HG03280 (cell line): ENCODE measurements at regions not wholly inside any gene's neighbourhood (a gene's known extent, or its start where the extent isn't known, plus 50 kb on each side); places are given as distances from the start of the nearest gene placed in this dataset.
"Not testable (repeated sequence)": the region's sequence is repeated elsewhere in the genome, so short reads cannot be mapped to it uniquely, and the experiment has no call there.

Experiments used
- ATAC-seq: cut with Tn5 transposase; IDR thresholded peaks from one replicate; pipeline ENCODE4 v1.9.1; 2021; ENCODE audit warnings: mild to moderate bottlenecking, moderate library complexity; ENCODE audit not compliant: unreplicated experiment

DNA sequence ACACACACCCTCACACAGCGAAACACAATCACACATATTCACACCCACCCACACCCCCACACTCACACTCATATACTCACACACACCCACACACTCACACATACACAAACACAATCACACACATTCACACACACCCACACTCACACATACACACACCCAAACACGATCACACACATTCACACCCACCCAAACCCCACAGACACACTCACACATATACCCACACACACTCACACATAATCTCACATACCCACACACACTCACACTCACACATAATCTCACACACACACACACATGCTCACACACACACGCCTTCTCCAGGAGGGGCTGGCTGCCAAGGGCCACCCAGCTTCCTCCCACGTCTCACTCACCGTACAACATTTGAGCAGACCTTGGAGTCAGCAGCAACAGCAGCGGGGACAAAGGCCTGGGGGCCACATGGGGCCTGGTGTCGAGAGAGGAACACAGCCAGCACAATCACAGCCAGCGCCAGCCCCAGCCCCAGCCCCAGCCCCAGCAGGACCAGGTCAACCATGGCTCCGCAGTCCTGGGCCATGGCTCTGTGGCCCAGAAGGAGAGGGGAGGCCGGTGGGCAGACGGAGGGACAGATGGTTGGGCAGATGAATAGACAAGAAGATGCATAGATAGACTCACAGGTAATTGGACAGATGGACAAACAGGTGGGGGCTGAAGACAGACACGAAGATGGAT is 932.9 kb downstream of the TUBA3C start:
- ATAC-seq, result not testable (repeated sequence)

DNA sequence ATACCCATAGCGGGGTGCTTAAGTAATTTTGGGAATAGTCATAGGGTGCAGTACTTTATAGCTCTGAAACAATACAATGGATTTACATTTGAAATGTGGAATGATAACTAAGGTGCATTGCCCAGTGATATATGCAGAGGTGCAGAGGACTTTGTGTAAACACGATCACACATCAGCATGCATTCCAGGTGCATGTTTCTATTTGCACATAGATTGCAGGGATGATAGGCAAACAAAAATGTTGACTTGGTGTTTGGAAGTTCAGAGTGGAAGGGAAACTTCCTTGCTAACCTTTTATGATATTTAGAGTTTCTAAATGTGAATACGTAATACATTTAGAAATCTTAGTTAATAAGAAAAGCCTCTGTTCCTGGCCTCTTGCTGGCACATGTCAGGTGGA is 941.5 kb downstream of the TUBA3C start:
- not testable (repeated sequence) for ATAC-seq

DNA sequence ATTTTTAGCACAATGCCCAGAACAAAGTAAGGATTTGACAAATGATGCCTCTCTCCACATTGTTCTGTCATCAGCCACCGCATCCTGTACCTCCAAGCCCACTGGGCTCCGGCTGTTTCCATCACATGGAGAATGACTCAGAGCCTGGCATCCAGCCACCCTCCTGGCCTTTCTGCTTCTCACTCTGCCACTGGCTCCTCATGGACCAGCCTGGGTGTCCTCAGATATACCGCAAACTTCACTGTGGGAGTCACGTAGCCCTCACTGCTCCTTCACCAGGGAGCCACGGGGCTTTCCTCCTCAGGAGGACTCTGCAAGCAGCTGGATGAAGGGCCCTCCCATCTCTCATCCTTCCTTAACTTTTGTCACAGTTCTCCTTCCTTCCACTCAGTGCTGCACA is 943.0 kb downstream of the TUBA3C start:
- ATAC-seq, result not testable (repeated sequence)

DNA sequence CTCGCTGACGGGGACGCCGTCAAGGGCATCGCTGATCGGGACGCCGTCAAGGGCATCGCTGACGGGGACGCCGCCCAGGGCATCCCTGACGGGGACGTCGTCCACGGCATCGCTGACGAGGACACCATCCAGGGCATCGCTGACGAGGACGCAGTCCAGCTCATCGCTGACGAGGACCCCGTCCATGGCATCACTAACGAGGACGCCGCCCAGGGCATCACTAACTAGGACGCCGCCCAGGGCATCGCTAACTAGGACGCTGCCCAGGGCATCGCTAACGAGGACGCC is 945.2 kb downstream of the TUBA3C start:
- ATAC-seq, result no peak

DNA sequence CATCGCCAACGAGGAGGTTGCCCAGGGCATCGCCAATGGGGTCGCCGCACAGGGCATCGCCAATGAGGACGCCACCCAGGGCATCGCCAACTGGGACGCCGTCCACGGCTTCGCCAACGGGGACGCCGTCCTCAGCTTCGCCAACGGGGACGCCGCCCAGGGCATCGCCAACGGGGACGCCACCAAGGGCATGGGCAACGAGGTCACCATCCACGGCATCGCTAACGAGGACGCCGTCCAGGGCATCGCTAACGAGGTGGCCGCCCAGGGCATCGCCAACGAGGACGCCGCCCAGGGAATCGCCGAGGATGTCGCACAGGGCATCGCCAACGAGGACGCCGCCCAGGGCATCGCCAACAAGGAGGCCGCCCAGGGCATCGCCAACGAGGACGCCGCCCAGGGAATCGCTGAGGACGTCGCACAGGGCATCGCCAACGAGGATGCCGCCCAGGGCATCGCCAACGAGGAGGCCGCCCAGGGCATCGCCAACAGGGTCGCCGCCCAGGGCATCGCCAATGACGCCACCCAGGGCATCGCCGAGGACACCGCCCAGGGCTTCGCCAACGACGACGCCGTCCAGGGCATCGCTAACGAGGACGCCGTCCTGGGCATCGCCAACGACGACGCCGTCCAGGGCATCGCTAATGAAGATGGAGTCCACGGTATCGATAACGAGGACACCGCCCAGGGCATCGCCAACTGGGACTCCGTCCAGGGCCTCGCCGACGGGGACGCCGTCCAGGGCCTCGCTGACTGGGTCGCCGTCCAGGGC is 945.7 kb downstream of the TUBA3C start:
- no peak for ATAC-seq

DNA sequence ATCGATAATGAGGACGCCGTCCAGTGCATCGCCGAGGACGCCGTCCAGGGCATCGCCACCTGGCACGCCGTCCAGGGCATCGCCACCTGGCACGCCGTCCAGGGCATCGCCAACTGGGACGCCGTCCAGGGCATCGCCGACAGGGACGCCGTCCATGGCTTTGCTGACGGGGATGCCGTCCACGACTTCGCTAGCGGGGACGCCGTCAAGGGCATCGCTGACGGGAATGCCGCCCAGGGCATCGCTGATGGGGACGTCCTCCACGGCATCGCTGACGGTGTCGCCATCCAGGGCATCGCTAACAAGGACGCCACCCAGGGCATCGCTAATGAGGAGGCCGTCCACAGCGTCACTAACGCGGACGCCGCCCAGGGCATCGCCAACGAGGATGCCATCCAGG is 946.5 kb downstream of the TUBA3C start:
- no peak for ATAC-seq

DNA sequence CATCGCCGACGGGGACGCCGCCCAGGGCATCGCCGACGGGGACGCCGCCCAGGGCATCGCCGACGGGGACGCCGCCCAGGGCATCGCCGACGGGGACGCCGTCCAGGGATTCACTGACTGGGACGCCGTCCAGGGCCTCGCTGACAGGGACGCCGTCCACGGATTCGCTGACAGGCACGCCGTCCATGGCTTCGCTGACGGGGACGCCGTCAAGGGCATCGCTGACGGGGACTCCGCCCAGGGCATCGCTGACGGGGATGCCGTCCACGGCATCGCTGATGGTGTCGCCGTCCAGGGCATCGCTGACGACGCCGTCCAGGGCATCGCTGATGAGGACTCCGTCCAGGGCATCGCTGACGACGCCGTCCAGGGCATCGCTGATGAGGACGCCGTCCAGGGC is 947.2 kb downstream of the TUBA3C start:
- not testable (repeated sequence) for ATAC-seq

DNA sequence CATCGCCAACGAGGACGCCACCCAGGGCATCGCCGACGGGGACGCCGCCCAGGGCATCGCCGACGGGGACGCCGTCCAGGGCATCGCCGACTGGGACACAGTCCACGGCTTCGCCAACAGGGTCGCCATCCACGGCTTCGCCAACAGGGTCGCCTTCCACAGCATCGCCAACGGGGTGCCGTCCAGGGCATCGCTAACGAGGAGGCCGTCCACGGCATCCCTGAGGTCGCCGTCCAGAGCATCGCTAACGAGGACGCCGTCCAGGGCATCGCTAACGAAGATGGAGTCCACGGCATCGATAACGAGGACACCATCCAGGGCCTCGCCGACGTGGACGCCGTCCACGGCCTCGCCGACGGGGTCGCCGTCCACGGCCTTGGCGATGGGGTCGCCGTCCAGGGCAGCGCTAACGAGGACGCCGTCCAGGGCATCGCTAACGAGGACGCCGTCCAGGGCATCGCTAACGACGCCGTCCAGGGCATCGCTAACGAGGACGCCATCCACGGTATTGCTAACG is 947.8 kb downstream of the TUBA3C start:
- ATAC-seq, result no peak

DNA sequence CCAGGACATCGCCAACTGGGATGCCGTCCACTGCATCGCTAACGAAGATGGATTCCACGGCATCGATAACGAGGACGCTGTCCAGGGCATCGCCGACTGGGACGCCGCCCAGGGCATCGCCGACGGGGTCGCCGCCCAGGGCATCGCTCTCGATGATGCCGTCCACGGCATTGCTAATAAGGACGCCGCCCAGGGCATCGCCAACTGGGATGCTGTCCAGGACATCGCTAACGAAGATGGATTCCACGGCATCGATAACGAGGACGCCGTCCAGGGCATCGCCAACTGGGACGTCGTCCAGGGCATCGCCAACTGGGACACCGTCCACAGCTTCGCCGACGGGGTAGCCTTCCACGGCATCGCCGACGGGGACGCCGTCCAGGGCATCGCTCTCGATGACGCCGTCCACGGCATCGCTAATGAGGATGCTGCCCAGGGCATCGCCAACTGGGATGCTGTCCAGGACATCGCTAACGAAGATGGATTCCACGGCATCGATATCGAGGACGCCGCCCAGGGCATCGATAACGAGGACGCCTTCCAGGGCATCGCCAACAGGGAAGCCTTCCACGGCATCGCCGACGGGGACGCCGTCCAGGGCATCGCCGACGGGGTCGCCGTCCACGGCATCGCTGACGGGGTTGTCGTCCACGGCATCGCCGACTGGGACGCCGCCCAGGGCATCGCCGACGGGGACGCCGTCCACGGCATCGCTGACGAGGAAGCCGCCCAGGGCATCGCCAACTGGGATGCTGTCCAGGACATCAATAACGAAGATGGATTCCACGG is 948.4 kb downstream of the TUBA3C start:
- ATAC-seq, result no peak

DNA sequence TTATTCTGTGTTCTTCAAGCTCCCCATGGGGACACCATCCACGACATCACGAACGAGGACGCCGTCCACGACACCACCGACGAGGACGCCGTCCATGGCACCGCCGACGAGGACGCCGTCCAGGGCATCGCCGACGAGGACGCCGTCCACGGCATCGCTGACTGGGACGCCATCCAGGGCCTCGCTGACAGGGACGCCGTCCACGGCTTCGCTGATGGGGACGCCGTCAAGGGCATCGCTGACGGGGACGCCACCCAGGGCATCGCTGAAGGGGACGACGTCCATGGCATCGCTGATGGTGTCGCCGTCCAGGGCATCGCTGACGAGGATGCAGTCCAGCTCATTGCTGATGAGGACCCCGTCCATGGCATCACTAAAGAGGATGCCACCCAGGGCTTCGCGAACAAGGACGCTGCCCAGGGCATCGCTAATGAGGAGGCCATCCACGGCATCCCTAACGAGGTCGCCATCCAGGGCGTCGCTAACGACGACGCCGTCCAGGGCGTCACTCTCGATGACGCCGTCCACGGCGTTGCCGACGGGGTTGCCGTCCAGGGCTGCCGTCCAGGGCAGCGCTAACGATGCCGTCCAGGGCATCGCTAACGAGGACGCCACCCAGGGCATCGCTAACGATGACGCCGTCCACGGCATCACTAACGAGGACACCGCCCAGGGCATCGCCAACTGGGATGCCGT is 949.2 kb downstream of the TUBA3C start:
- ATAC-seq, result no peak

DNA sequence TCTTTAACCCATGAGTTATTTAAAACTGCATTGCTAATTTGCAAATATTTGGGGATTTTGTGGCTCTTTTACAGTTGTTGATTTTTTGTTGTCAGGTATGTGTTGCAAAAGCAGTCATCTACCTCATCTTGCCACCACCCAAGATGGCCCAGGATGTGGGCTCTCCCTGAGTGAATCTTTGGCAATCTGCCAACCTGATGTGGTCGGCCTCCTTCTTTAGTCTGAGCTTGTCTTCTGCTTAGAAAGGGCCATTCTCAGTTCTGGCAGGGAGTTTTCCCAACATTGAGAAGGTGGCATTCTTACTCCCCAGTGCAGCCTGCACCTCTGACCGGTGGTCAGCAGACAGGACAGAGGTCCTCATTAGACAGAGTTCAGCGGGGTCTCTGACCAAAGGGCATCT is 957.2 kb downstream of the TUBA3C start:
- not testable (repeated sequence) for ATAC-seq

DNA sequence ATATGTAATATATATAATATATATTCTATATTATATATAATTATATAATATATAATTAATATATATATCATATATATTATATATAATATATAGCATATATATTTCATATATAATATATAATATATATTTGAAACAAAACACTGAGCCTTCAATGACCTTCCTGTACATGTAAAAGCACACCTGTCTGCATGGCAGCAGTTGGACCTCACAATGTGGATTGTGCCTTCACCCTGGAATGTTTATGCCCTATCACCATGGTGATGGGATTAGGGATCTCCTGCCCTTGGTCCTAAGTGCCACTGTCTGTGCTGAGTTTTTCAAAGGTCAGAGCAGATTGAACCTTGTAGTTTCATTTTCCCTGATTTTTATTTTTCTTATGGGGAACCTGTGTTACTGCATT is 966.9 kb downstream of the TUBA3C start:
- ATAC-seq, result peak; percentile 25

DNA sequence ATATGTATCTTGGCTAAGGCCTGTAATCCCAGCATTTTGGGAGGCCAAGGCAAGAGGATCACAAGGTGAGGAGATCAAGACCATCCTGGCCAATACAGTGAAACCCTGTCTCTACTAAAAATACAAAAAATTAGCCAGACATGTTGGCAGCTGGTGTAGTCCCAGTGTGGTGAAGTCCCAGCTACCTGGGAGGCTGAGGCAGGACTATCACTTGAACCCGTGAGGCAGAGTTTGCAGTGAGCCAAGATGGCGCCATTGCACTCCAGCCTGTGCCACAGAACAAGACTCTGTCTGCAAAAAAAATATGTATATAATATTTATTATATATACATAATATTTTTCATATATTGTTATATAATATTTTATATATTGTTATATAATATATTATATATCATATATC is 968.1 kb downstream of the TUBA3C start:
- ATAC-seq, result not testable (repeated sequence)

DNA sequence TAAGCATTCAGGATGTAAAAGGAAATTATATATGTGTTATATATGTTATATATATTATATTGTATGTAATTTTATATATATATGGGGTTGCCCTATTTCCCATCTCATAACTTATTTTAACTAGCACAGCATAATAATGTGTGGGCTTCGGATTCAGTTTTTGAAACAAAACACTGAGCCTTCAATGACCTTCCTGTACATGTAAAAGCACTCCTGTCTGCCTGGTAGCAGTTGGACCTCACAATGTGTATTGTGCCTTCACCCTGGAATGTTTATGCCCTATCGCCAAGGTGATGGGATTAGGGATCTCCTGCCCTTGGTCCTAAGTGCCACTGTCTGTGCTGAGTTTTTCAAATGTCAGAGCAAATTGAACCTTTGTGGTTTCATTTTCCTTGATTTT is 968.8 kb downstream of the TUBA3C start:
- no peak for ATAC-seq

DNA sequence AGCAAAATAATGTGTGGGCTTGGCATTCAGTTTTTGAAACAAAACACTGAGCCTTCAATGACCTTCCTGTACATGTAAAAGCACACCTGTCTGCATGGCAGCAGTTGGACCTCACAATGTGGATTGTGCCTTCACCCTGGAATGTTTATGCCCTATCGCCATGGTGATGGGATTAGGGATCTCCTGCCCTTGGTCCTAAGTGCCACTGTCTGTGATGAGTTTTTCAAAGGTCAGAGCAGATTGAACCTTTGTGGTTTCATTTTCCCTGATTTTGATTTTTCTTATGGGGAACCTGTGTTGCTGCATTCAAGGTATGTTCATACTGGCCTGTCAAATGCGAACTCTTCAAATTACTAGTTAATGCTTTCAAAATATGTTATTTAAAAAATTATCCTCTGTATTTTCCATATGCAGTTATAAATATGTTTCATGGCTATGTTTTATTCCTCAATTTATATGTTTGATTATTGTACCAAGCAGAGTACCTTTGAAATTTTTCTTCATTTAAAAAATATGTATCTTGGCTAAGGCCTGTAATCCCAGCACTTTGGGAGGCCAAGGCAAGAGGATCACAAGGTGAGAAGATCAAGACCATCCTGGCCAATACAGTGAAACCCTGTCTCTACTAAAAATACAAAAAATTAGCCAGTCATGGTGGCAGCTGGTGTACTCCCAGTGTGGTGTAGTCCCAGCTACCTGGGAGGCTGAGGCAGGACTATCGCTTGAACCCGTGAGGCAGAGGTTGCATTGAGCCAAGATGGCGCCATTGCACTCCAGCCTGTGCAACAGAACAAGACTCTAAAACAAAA is 969.7 kb downstream of the TUBA3C start:
- ATAC-seq, result peak; percentile 88

DNA sequence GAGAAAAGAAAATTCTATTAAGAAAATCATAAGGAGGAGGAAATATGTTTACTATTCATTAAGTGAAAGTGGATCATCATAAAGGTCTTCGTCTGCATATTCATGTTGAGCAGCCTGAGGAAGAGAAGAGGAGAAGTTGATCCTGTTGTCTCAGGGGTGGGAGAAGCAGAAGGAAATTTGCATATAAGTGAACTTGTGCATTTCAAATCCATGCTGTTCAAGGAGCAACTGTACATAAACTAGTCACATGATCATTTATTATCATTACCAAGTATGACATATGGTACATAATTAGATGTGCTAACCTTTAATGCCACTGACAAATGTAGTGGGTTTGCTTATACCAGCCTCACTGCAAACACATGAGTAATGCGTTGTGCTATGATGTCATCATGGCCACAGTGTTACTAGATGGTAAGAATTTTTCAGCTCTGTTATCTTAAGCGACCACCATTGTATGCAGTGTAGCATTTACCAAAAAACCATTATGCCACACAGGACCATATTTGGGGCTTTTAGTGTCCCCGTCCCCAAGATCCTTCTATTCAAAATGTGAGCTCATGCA is 976.9 kb downstream of the TUBA3C start:
- ATAC-seq, result not testable (repeated sequence)

DNA sequence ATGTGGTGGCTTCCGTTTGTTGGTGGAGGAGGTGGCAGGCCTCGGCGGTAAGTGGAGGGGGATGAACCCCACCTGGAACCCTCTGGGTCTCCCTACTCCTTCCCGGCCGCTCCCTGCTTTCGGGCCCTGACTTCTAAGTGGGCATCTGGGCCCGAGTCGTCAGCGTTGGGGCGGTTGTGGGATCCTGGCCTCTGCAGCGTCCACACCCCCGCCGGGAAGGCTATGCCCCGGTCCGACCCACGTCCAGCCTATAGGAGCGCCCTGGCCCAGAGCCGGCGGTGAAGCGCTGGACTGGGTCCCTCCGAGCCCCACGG is 986.3 kb downstream of the TUBA3C start:
- not testable (repeated sequence) for ATAC-seq

DNA sequence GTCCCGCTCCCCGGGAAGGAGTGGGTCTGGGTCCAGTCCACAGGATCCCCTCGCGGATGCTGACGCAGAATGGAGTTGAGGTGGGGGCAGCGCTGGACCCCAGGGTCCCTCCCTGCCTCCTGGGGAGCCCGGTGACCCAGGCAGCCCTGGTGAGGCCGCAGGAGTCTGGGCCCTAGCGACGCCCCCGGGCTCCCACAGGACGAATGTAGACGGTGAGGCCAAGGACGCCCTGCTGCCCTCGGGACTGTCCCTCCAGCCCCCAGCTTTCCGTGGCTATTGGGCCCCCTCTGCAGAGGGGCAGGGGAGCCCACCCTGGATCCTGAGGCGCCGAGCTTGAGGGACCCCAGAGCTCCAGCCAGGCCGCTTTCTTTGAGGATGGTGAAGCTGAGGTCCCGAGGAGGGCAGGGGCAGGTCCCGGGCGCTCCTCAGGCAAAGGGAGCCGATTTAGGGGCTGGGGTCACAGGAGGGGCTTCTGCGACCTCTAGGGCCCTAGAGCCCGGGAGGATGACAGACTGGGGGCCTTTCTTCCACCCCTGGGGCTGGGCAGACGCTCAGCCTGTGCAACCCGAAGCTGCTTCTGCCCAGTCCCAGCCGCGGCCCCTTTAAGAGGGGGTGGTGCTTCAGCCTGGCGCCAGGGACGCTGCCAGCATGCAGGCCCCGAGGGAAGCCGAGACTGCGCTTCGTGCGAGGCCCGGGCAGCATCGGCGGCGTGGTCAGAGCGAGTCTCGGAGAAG is 986.8 kb downstream of the TUBA3C start:
- ATAC-seq, result not testable (repeated sequence)

DNA sequence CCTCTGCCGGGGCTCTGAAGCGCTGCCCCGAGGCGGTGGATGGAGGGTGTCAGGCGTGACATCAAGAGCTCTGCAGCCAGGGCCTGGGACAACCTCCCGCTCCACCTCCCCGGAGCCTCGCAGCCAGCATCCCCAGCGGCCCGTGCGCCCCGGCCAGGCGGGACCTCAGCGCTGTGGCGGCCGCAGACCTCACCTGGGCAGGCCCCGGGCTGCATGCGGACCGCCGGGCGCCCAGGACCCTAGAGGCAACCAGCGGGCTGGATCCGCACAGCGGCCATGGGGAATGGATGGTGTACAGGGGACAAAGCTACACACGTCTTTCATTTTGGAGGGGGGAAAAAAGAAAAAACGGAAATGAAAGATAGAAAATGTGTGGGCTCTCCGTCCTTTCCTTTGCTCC is 987.5 kb downstream of the TUBA3C start:
- ATAC-seq, result not testable (repeated sequence)
